NCI-H2029 treated with DMSO at 0.1 percent for 48 hours (cell line): ENCODE measurements at regions not wholly inside any gene's neighbourhood (a gene's known extent, or its start where the extent isn't known, plus 50 kb on each side); places are given as distances from the start of the nearest gene placed in this dataset.

Experiments used
- DNase-seq: peaks from one replicate; lab custom pipeline; 2025; lab: John Stamatoyannopoulos, UW

GRCh38 chr13:40429706-40430545 is 236.5 kb downstream of the FOXO1 start:
- no peak for DNase-seq

GRCh38 chr13:40432018-40432978 is 234.1 kb downstream of the FOXO1 start:
- DNase-seq: no peak

GRCh38 chr13:40433001-40433400 is 233.4 kb downstream of the FOXO1 start:
- DNase-seq: no peak

- no peak for DNase-seq
These were observed 232.9 kb downstream of the FOXO1 start for GRCh38 chr13:40433577-40433976.

- DNase-seq: no peak
These were observed 231.7 kb downstream of the FOXO1 start for GRCh38 chr13:40434516-40435397.

GRCh38 chr13:40438022-40438680 is 228.3 kb downstream of the FOXO1 start:
- no peak for DNase-seq

- no peak for DNase-seq
These were observed 227.2 kb downstream of the FOXO1 start for GRCh38 chr13:40438999-40439797.

GRCh38 chr13:40439928-40440327 is 226.5 kb downstream of the FOXO1 start:
- no peak for DNase-seq

GRCh38 chr13:40440990-40441820 is 225.2 kb downstream of the FOXO1 start:
- DNase-seq: peak; percentile 23

- DNase-seq: no peak
These were observed 224.2 kb downstream of the FOXO1 start for GRCh38 chr13:40442231-40442630.

GRCh38 chr13:40442826-40443225 is 223.6 kb downstream of the FOXO1 start:
- DNase-seq: no peak

- DNase-seq: no peak
These were observed 222.2 kb downstream of the FOXO1 start for GRCh38 chr13:40444241-40444640.

GRCh38 chr13:40445557-40445990 is 220.9 kb downstream of the FOXO1 start:
- peak; percentile 16 for DNase-seq

- DNase-seq: no peak
These were observed 220.1 kb downstream of the FOXO1 start for GRCh38 chr13:40446365-40446764.

- DNase-seq: no peak
These were observed 218.6 kb downstream of the FOXO1 start for GRCh38 chr13:40447857-40448256.

- no peak for DNase-seq
These were observed 214.3 kb downstream of the FOXO1 start for GRCh38 chr13:40452038-40452666.

- DNase-seq: no peak
These were observed 213.6 kb downstream of the FOXO1 start for GRCh38 chr13:40452741-40453334.

- no peak for DNase-seq
These were observed 213.0 kb downstream of the FOXO1 start for GRCh38 chr13:40453351-40454021.
